Left kidney (tissue), 1 donor: ENCODE measurements at regions not wholly inside any gene's neighbourhood (a gene's known extent, or its start where the extent isn't known, plus 50 kb on each side); places are given as distances from the start of the nearest gene placed in this dataset.
"Not testable (repeated sequence)": the region's sequence is repeated elsewhere in the genome, so short reads cannot be mapped to it uniquely, and the experiment has no call there.

ENCODE experiments used
- DNase-seq: peaks from one replicate; pipeline ENCODE4 v3.0.0-alpha.2; 2013

DNA sequence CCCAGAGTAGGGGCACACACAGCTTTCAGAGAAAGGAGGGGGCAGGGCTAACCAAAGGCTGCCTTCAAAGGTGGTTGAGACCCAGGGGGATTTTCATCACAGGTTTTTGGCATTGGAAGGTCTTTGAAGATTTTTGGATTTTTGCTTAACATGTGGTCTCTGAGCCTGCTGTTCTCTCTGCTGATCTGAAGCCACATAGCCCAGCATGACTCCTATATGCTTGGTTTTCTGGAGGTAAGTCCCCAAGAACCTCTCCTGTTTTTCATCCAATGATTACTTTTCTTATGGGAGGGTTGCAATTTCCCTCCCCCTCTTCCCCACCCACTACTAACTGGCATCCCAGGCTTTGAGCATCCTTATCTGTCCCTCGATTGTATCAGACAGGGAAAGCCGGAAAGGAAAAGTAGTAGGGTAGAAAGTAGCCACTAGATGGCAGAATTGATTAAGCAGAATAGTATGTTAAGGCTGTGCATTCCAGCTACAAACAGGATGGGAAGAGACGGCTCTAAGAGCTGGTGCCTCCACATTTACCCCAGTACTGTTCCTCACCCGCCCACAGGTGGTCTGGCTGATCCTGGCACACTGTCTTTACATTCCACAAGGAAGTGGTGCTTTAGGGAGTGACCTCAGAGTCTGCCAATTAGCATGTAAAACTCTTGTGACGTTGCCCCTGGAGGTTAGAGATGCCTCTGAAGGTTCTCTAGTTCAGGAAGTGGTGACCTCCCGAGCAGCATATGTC lies 218.9 kb upstream of the EDNRB start:
- peak; percentile 62 for DNase-seq

DNA sequence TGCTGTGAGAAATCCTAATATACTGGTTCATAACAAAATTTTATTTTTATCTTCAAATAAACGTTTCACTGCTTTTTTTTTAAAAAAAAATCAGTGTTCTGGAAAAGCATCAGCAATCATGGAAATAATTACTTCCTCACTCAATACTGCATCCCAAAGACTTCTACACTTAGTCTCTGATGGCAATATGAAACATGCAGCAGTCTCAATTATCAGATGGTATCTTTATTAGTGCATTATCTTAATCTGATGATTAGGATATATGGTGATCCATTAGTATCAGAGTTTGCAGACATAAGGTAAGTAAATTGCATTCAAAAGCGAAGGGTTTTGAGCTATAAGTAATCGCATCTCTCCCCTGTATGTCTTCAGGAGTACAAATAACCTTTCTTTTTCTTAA lies 218.3 kb upstream of the EDNRB start:
- DNase-seq: no peak

DNA sequence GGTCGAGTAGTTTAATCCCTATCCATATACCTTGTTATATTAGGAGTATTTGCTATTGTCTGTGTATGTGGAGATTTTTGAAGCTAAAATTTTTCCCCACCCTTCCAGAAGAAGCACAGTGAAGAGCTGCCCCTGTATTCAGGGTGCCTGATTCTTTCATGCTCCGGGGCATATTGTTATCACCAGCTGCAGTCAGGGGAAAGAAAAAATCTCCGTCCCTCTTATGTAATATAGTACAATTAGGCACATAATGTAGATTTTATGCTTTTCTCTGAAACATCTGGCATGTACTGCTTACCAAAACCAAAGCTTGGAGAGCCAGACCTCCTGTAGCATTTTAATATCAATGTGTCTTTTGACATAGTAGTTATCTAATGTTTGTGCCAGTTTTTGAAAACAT lies 214.9 kb upstream of the EDNRB start:
- DNase-seq: no peak

DNA sequence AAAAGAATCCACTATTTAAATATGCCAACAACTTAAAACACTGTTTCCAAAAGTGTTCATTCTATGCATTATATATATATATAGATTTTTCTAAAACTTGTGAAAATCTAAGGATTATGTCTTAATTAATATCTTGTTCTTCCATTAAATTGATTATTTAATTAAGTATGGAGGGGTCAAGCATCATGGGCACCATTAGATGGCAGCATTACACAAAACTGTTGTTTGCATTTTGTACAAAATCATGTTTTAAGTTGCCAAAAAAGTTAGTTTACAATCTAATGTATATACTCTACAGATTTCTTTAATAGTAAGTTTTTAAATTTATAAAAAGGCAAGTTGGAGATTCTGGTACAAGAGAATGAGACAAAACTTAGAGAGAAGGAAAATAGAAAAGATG lies 213.2 kb upstream of the EDNRB start:
- DNase-seq: no peak

DNA sequence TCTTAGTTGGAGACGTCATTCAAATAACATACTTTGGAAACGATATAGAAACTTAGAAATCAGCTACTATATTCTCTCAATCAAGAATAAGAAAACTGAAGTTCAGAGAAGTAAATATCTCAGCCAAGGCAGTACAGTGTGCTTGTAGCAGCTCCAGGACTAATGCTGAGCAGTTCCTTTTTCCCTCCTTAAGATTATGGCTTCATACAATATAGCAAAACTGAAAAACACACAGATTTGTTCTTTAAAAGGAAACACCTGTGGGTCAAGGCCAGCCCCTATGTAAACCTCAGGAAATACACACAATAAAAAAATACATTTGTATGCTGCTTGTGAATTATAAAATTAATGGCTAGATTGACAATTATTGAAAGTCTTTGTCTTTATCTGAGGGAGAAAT lies 212.7 kb upstream of the EDNRB start:
- DNase-seq: no peak

DNA sequence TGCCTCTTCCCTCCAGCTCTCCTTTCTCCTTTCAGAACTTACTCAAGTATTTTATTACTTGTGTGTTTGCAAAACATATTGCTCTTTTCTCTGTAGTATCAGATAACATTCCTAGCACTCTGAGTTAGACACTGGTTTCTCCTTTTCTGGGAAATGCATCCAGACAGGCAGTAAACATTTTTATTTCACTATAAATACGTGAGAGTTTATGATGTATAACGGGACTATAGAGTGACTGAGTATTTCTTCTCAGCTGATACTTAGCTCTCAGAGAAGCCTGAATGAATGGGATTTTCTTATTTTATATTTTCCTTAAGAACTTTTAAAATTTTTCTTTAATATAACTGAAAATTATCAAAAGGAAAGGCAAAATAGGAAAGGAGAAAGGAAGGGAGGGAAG lies 211.2 kb upstream of the EDNRB start:
- peak; percentile 19 for DNase-seq

DNA sequence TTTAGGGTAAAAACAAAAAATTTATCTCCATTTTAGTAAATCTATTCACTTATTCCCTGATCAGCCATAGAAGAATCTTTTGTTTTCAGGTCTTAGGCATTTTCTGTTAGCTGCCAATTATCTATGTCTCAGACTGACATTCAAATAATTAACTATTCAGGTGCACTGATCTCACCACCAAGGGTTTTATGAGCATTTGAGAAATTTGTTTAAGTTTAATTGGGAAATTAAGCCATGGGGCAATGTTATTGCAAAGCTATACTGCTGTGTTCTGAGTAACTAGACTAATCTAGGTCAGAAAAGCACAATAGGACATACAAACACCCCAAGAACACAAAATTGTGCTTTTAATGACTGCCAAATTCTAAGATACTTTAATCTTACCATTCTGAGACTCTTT lies 210.7 kb upstream of the EDNRB start:
- DNase-seq: no peak

DNA sequence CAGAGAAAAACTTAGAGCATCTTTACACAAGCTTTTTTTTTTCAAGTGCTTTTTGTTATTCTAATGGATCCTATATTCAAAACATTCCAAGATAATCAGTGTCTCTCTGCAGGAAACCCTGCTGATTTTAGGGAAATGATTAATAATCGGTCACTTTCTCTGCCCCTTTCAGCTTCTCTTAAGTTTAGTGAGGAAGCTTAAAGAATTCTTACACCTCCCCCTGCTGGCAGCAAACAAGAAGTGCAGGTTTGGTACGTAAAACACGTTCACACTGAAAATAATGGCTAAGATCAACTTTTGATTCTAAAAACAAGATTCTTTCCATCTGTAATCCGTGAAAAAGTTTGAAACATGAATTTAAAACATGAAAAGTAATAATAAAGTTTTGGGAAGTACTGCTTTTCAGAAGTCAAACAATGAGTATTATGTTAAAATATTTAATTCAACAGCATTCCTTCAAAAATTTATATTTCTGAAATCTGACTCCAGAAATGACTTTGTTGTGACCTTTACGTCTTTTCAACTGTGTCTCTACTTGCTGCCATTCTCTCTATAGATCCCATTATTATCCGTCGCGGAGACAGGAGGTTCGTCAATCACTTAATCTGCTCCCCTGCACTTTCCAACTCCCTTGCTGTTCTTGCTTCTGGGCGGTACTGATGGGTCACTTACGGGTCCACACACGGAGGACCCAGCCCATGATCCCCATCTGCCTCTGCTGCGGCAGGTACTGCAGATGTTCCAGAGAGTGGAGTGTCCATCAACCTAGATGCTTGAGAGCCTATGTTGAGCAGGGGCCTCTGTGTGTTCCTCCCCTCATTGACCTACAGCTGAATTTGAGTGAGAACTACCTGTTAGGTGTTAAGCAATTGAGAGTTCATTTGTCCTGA lies 203.1 kb upstream of the EDNRB start:
- peak; percentile 51 for DNase-seq

DNA sequence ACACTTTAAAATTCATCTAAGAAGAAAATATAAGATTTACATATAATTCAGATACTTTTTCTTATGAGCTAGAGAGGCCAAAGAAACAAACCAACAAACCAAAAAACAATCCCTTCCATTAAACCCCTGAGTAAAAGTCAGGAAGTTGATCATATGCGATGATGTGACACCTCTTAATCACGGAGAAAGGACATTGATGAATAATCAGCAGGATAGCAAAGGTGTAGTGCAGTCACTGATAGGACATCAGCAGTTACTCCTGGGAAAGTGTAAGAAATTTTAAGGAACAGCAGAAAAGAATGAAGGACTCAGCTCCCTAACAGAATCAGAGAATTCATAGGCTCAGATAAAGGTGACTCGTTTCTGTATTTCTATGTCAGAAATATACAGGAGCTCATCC lies 202.4 kb upstream of the EDNRB start:
- no peak for DNase-seq

DNA sequence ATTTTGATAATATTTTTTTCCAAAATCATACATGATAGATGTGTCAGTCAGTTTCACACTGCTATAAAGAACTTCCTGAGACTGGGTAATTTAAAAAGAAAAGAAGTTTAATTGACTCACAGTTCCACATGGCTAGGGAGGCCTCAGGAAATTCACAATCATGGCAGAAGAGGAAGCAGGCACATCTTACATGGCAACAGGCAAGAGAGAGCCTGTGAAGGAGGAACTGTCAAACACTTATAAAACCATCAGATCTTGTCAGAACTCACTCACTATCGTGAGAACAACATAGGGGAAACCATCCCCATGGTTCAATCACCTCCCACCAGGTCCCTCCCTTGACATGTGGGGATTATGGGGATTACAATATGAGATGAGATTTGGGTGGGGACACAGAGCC lies 201.5 kb upstream of the EDNRB start:
- DNase-seq: not testable (repeated sequence)

DNA sequence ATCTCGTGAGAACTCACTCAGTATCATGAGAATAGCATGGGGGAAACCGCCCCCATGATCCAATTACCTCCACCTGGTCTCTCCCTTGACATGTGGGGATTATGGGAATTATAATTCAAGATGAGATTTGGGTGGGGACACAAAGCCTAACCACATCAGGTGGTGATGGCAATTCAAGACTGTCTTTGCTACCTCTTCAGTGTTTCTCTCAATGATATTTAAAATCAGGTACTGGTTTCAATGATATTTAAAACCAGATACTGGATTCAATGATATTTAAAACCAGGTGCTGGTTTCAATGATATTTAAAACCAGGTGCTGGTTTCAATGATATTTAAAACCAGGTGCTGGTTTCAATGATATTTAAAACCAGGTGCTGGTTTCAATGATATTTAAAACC lies 198.4 kb upstream of the EDNRB start:
- not testable (repeated sequence) for DNase-seq

DNA sequence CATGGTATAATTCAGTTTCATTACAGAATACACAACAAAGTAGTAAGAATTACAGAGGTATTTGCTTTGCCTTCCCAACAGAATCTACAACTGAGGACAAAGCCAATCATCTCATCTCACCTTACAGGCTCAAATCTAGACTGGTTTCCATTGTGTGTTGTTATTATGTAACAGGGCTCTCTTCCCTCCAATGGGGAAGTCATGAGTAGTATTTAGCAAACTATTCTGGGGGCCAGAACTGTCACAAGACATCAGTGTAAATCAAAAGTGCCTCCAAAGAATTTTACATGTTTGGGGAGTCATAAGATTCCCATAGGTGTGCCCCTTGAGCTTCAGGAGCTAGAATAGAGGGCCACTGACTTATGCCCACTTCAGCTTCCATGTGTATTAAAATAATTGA lies 187.0 kb upstream of the EDNRB start:
- DNase-seq: no peak

DNA sequence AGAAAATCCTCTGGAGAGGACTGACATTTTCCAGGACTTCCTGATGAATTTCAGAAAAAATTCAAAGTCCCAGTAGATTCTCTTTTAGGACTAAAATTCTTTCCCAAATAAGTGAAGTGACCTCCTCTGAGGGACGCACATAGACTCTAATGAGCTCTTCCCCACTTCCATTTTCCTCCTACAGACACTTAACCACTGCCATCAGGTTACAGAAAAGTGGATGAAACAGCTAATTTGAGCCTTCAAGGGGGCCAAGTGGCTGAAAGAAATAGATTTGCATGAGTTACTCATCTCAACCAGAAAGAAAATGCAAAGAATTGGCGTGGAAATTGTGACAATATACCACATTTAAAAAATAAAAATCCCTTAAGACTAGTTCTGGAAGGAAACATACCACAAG lies 185.3 kb upstream of the EDNRB start:
- no peak for DNase-seq

DNA sequence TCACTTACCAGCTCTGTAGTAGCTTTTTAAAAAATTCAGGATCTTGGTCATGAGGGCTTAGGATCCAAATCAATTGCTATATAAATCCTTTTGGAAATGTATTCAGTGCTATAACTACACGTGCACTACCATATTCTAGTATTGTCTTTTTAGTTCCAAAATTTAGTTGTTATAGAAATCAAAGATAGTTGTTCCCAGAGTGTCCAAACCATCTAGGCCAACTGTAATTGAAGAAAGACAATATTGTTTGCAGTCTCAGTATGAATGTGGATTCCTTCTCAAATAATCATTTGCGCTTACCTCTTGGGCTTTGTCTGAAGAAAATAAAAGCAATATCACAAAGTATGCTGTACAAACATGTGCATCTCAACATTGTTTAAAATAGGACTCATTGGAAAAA lies 184.1 kb upstream of the EDNRB start:
- DNase-seq: no peak

DNA sequence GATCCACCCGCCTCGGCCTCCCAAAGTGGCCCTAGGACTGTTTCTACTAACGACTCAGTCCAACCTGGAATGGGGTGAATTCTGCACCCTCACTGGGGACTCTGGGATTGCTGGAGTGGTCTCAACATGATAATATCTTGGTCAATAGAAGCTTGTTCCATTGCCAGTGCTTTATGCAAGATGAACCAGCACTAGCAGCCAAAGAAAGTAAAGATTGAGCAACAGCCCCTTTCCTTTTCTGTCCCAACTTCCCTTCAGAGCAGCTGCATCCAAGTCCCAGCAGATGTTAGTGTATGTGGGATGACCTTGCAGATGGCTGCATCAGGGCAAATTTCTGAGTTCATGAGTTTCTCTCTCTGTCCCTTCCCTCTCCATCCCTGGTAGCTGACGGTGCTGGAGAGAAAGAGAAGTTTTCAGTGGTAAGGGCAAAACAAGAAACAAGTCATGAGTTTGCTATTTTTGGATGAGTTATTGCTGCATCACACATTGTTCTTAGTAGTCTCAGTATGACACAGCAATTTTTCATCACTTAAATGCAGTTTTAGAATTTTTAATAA lies 183.6 kb upstream of the EDNRB start:
- no peak for DNase-seq

DNA sequence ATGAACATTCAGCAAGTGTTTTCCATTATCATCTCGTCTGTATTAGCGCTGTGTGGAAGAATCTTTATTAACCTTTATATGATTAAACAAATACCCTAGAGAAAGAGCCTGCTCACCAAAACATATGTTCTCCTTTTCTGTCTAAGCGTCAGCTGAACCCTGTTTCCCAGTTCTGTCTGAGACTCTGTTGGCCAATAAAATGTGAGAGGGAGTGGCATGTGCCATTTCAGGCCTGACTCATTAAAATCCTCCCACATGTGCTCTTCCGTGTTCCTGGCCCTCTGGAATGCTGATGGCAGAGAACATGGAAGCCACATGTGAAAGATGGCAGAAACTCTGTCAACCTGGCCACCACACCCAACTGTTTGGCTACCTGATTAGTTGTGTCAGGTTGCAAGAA lies 181.9 kb upstream of the EDNRB start:
- no peak for DNase-seq

DNA sequence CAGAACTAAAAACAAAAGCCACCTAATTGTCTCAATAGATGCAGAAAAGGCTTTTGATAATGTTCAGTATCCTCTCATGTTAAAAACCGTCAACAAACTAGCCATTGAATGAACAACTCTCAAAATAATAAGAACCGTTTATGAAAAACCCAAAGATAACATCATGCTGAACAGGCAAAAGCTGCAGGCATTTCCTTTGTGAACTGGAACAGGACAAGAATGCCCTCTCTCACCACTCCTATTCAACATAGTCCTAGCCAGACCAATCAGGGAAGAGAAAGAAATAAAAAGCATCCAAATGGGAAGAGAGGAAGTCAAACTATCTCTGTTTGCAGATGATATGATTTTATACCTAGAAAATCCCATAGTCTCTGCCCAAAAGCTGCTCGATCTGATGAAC lies 179.6 kb upstream of the EDNRB start:
- DNase-seq: no peak

DNA sequence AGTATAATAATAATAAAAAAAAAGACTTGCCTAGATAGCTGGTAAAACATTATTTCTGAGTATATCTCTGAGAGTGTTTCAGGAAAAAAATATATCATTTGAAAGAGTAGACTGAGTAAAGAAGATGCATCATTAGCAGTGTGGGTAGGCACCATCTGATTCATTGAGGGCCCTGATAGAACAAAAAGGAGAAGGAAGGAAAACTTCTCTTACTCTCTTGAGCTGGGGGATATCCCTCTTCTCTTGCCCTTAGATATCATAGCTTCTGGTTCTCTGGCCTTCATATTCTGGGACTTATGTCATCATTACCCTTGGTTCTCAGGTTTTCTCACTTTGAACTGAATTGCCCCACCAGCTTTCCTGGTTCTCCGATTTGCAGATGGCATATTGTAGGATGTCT lies 177.6 kb upstream of the EDNRB start:
- DNase-seq: no peak

DNA sequence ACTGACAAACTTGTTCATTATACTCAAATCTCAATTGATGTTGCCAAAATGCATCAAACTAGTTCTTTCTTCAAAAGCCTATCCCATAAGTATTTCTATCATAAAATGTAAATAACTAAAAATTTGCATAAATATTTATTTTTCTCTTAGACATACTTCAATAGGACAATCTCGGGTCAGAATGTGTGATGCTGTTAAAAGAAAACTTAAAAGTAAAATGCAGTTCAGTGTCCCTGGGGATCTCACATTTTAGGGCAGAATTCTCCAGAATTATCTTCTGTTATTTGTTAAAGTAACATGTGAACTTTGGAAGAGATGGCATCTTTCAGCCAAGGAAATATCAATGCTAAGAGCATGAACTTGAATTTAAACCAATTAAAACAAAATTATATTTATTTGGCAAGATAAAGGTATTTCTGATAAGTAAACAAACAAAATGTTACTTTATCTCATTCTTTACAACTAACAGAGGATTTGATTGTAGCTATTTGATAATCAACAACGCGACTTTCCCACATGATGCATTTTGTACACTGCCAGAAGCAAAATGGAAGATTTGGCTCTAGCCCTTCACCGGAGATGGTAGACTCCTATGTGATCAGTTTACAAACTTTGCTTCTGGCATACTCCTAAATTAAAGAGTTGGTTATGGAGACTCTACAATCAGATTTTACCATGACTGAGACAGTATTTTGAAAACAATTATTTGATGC lies 169.5 kb upstream of the EDNRB start:
- DNase-seq: no peak

DNA sequence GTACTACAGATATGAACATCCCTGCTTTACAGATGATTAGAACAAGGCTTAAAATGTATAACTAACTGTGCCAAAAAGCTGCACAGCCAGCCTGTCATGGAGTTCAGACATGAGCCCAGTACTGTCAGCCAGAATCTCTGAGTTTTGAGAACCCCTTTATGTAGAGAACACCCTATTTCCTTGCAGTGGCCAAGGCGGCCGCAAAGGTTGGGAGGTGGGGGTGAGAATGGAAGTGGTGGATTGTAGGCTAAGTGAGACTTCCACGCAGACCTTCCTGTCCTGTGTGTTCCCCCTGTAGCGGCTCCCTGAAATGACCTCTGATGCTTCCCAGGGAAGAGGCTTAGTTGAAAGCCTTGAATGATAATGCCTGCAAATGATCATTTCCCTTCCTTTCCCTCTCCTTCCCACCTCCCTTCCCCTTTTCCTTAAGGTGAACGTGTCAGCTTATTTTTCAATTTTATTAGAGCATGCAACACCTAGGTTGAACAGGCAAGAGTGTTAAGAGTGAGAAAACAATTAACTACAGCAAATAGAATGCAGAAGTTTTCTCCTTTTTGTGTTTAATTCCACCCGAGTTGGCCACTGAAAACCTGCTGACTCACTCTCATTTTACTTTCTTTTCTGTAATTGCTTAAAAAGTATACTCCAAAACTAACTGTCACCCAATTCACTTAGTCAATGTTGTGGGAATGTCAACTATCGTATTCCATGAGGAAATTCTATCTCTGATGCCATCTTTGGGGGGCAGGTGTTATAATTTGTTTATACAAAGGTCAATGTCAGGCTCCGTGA lies 167.0 kb upstream of the EDNRB start:
- DNase-seq: no peak

DNA sequence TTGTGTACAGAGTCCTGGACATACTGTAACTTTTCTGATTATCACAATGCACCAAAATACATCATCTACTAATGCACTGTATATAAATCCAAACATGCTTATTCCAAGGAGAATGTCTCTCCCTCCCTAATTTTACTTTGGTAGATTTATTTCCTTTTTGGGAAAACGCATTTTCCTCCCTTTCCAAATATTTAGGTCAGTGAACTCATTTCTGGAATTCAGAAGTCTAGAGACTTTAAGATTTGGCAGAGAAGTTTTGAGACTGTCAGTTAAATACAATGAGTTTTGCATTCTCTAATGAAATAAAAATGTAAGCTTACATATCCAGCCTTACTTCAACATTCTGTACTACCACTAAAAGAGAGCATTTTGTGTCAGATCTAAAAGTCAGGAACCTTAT lies 165.8 kb upstream of the EDNRB start:
- no peak for DNase-seq

DNA sequence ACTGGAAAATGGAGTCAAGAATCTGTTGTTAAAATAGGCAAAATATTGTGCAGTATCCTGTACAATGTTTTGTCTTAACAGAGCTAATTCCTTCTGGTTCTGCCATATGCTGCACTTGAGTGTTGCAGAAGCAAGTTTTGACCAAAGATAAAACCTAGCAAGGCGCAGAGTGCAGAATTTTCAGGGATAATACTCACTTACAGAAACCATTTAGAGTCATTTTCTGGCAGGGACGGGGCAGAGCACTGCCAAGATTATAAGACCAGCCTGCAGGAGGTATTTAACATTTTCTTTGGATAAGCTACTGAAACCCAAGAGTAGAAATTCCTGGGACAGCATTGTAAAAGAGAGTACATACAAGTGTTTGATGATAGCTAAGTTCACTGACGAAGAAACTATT lies 159.5 kb upstream of the EDNRB start:
- no peak for DNase-seq
